ENCODE measurements at regions not wholly inside any gene's neighbourhood (a gene's known extent, or its start where the extent isn't known, plus 50 kb on each side); places are given as distances from the start of the nearest gene placed in this dataset.
A peak's percentile ranks its signal among the peaks of the same experiment; 100 is the strongest.

- H3K4me1 ChIP-seq = peaks cover 10 to 21% (median 12%) of the 10 kb centered on the region in 3 donors
- no peak for TF ChIP-seq CTCF (IDR thresholded peaks at IDR 0.05)
- TF ChIP-seq POLR2A (IDR thresholded peaks at IDR 0.05) = no peak
- H3K9me3 ChIP-seq = no peaks in the 10 kb centered on the region
- H3K36me3 ChIP-seq = no peaks in the 10 kb centered on the region
- intact Hi-C loops (cut with DNase I) = no loop called here
- WGBS, 2 donors = 75 to 95% methylated on average over 2 to 4 of the region's 4 CpGs
- no peaks in the 10 kb centered on the region for H3K27me3 ChIP-seq
- DNase-seq = no peak
- peak overlapping the region; percentile 35 to 82 (median 74) for H3K27ac ChIP-seq
- H3K4me3 ChIP-seq = no peak overlapping the region
Measured at GRCh38 chr2:238685327-238685709, 162.6 kb upstream of the TWIST2 start.

- TF ChIP-seq POLR2A (IDR thresholded peaks at IDR 0.05) (no peak), CTCF (IDR thresholded peaks at IDR 0.05) (no peak)
- no peaks in the 10 kb centered on the region for H3K36me3 ChIP-seq
- no CpG with 5 or more reads among the region's 2 CpGs for WGBS, 2 donors
- intact Hi-C loops (cut with DNase I) = no loop called here
- no peaks in the 10 kb centered on the region for H3K9me3 ChIP-seq
- H3K4me3 ChIP-seq = no peak overlapping the region
- H3K27ac ChIP-seq = peak overlapping the region in 3 of 4 donors; percentile 16 to 81 (median 66)
- no peak for DNase-seq
- H3K27me3 ChIP-seq = no peaks in the 10 kb centered on the region
- H3K4me1 ChIP-seq = peaks cover 10 to 21% (median 12%) of the 10 kb centered on the region in 3 donors
Measured at GRCh38 chr2:238685713-238686112, 162.2 kb upstream of the TWIST2 start.

- 86% methylated on average over 6 of the region's 7 CpGs for WGBS, 2 donors
- Histone ChIP-seq H3K4me1 (peaks cover 10 to 21% (median 12%) of the 10 kb centered on the region in 3 donors), H3K36me3 (no peaks in the 10 kb centered on the region), H3K4me3 (no peak overlapping the region), H3K9me3 (no peaks in the 10 kb centered on the region), H3K27me3 (no peaks in the 10 kb centered on the region), H3K27ac (peak overlapping the region in 1 of 4 donors; percentile 66)
- no peak for TF ChIP-seq CTCF (IDR thresholded peaks at IDR 0.05)
- TF ChIP-seq POLR2A (IDR thresholded peaks at IDR 0.05) = no peak
- no peak for DNase-seq
- intact Hi-C loops (cut with DNase I) = no loop called here
Measured at GRCh38 chr2:238686223-238686622, 161.7 kb upstream of the TWIST2 start.

- H3K27ac ChIP-seq = no peak overlapping the region
- intact Hi-C loops (cut with DNase I) = no loop called here
- H3K36me3 ChIP-seq = no peaks in the 10 kb centered on the region
- H3K4me3 ChIP-seq = no peak overlapping the region
- no peak for DNase-seq
- H3K4me1 ChIP-seq = peaks cover 10 to 21% (median 12%) of the 10 kb centered on the region in 3 donors
- no peak for TF ChIP-seq POLR2A (IDR thresholded peaks at IDR 0.05)
- TF ChIP-seq CTCF (IDR thresholded peaks at IDR 0.05) = no peak
- no peaks in the 10 kb centered on the region for H3K27me3 ChIP-seq
- H3K9me3 ChIP-seq = no peaks in the 10 kb centered on the region
- 69 to 71% methylated on average over 23 to 24 of the region's 24 CpGs for WGBS, 2 donors
Measured at GRCh38 chr2:238688193-238689153, 159.4 kb upstream of the TWIST2 start.

- intact Hi-C loops (cut with DNase I) = no loop called here
- DNase-seq = no peak
- H3K9me3 ChIP-seq = no peaks in the 10 kb centered on the region
- 50 to 67% methylated on average over 2 of the region's 2 CpGs for whole genome bisulfite sequencing, 2 donors
- H3K27ac ChIP-seq = no peak overlapping the region
- H3K4me3 ChIP-seq = no peak overlapping the region
- H3K27me3 ChIP-seq = no peaks in the 10 kb centered on the region
- peaks cover 7 to 15% (median 10%) of the 10 kb centered on the region in 3 donors for H3K4me1 ChIP-seq
- TF ChIP-seq POLR2A (IDR thresholded peaks at IDR 0.05) = no peak
- no peak for TF ChIP-seq CTCF (IDR thresholded peaks at IDR 0.05)
- H3K36me3 ChIP-seq = no peaks in the 10 kb centered on the region
Measured at GRCh38 chr2:238689331-238689730, 158.6 kb upstream of the TWIST2 start.
